NK-92 treated with Interleukin-12 subunit alpha and Interleukin-12 subunit beta, amount 100 ng/mL, for 24 hours (cell line): ENCODE measurements at regions not wholly inside any gene's neighbourhood (a gene's known extent, or its start where the extent isn't known, plus 50 kb on each side); places are given as distances from the start of the nearest gene placed in this dataset.
"Not testable (repeated sequence)": the region's sequence is repeated elsewhere in the genome, so short reads cannot be mapped to it uniquely, and the experiment has no call there.

Source experiments
- DNase-seq: peaks from one replicate; lab custom pipeline; 2025; lab: John Stamatoyannopoulos, UW

GRCh38 chr2:194946826-194947225 lies 710.2 kb upstream of the SLC39A10 start:
- no peak for DNase-seq

- no peak for DNase-seq
Observed at GRCh38 chr2:194938066-194938465, 719.0 kb upstream of the SLC39A10 start.

DNA sequence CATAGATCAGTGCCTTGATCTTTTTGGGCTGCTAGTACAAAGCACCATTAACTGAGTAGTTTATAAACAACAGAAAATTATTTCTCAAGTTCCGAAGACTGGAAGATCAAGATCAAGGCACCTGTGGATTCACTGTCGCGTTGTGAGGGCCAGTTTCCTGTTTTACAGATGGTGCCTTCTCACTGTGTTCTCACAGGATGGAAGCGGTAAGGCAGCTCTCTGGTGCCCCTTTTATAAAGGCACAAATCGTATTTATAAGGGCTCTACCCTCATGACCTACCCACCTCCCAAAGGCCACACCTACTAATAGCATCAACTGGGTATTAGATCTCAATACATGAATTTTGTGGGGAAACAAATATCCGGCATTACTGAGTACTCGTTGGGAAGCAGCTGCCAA lies 729.5 kb upstream of the SLC39A10 start:
- no peak for DNase-seq

DNA sequence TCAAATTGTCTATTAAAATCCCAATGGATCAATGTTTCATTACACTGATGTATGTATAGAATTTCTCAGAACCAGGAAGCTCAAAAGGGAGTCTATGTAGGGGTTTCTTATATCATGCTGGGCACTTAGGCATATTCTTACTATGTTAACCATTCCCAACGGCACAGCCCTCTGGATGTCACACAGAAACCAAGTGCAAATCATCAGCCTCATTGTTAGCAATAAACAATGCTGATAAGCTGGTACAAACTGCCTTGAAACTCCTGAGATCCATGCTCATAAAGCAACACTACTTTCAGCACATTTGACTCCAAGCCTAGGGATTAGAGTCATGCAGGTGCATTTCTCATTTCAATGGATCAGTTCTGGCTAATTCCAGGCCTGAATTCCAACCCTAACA lies 730.2 kb upstream of the SLC39A10 start:
- no peak for DNase-seq

DNA sequence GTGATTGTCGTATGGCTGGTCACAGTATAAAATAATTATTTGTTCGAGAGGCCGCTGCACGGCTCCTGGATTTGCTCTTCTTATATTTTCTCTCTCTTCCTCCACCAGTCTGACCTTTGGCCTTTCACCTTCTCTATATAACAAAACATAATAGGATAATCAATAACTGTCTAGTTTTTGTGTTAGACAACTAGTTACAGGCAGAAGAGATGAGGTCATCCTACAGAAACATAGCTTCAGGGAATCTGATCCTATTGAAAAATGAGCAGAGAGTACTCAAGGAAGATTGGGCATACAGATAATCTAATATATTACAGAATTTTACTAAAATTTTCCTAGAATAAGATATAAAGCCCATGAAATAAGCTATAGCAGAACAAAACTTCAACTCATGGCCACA lies 731.3 kb upstream of the SLC39A10 start:
- DNase-seq = no peak

DNA sequence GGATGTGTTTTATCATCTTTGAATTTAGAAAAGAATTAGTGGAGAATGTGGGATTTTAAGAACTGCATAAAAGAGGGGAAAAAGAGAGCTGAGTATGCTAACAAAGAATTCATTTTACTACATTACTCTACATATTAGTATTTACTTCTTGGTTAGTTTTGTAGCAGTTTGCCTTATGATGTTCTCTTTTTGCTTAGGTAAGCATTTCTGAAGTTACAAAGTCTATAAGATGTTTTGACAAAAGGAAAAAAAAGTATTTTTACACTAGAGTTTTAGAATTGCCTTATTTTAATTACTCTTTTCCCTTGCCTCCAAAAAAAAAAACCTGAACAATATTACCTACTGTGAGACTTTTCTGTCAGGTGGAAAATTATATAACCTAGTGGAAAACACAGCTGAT lies 739.5 kb upstream of the SLC39A10 start:
- DNase-seq = no peak

GRCh38 chr2:194915485-194915884 lies 741.5 kb upstream of the SLC39A10 start:
- no peak for DNase-seq

- DNase-seq = no peak
Observed at GRCh38 chr2:194907569-194907968, 749.5 kb upstream of the SLC39A10 start.

DNA sequence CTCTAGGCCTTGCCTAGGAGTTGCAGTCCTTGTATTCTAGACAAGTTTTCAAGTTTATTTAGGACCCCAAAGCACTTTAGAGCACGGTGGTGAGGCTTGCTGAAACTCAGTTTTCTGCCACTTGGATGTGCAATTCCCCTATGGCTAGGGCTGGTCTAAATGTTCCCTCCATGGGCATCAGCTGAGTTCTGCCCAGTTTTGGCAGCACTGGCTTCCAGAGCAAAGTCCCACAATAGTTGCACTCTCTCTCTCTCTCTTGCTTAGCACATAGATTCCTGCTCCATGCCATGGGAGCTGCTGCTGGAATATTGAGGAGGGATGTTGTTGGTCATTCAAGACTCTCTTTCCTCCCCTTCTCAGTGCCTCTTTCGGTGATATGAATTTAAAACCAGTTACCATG lies 760.2 kb upstream of the SLC39A10 start:
- no peak for DNase-seq

DNA sequence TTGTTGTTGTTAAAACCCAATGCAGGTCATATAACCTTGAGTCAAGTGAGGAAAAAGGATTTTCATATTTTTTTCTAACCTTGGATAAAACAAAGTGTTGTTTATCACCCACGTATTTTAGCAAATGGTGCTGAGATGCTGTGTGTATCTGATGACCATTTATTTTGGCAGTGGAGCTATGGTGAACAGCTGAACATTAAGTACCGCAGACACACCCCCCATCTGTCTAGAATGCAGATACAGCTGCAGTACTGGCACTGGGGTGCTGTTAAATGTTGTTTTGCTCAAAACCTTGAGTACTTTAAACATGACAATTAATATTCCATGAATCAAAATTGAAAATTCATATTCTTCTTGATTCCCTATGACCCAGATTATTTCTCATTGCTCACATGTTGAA lies 773.3 kb upstream of the SLC39A10 start:
- DNase-seq = no peak

- DNase-seq = no peak
Observed at GRCh38 chr2:194870974-194871535, 786.0 kb upstream of the SLC39A10 start.

GRCh38 chr2:194867328-194867727 lies 789.7 kb upstream of the SLC39A10 start:
- DNase-seq = no peak

GRCh38 chr2:194854941-194855340 lies 802.1 kb upstream of the SLC39A10 start:
- DNase-seq = no peak

DNA sequence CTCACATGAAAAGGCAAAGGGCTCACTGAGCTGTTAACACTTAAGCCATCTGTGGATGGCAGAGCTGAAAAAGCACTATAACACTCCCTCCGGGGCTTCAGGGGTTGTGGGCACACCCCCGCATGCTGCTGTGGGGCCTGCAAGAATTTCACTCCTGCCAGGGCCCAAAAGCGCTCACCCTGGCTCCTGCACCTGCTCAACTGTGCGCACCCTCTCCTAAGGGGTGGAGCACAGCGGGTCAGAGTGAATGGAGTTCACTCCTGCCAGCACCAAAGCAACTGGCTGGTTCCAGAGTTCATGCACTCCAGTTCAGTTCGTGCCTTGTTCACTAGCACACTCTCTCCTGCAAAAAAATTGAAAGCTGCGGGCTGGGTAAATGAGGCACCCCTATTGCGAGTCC lies 814.2 kb upstream of the SLC39A10 start:
- DNase-seq = no peak

DNA sequence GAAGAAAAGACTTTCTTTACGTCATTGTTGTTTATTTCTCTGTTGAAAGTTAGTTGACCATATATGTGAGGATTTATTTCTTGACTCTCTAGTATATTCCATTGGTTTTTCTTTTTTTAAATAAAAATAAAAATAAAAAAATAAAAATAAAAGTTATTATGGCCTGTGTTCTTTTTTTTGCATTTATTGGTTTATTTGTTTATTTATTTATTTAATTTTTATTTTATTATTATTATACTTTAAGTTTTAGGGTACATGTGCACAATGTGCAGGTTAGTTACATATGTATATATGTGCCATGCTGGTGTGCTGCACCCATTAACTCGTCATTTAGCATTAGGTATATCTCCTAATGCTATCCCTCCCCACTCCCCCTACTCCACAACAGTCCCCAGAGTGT lies 822.7 kb upstream of the SLC39A10 start:
- not testable (repeated sequence) for DNase-seq

- no peak for DNase-seq
Observed at GRCh38 chr2:194826241-194826640, 830.8 kb upstream of the SLC39A10 start.

DNA sequence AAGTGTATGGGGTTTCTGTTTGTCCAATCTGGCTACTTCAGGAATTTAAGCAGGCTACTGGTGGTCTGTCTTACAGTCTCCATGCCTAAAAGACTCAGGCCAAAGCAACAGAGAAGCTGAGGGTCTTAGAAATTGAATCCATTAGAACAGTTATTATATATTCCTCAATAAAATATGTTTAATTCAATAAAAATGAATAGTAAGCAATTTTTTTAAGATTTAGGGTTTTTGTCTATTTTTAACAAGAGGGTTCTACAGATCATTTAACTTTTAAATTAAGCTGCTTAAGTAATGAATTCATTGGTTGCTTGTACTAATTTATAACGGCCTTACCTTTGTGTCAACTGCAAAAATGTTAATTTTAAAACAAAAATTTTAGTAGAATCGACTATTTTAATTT lies 832.6 kb upstream of the SLC39A10 start:
- no peak for DNase-seq

- no peak for DNase-seq
Observed at GRCh38 chr2:194822657-194823056, 834.4 kb upstream of the SLC39A10 start.

GRCh38 chr2:194822097-194822496 lies 834.9 kb upstream of the SLC39A10 start:
- no peak for DNase-seq

DNA sequence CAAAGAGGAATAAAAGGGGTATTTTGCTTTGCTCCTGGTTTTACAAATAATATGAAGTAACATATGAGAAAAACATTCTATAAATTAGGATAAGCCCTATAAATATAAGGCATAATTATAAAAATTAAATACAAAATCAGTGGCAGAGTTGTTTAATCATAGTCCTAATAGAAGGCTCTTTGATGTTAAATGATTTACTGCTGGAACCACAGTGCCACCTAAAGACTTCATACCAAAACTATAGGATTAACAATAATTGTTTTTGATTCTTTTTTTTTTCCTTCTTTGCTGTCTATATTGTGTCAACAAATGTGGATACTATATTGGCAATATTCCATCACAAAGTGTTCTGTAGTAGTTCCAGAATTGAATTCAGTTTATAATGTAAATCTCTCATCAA lies 837.7 kb upstream of the SLC39A10 start:
- DNase-seq = no peak

GRCh38 chr2:194815475-194815874 lies 841.6 kb upstream of the SLC39A10 start:
- DNase-seq = no peak

GRCh38 chr2:194802589-194802988 lies 854.4 kb upstream of the SLC39A10 start:
- no peak for DNase-seq

GRCh38 chr2:194787071-194787470 lies 870.0 kb upstream of the SLC39A10 start:
- DNase-seq = not testable (repeated sequence)

GRCh38 chr2:194771394-194771793 lies 885.6 kb upstream of the SLC39A10 start:
- not testable (repeated sequence) for DNase-seq

- DNase-seq = no peak
Observed at GRCh38 chr2:194769030-194769429, 888.0 kb upstream of the SLC39A10 start.
